Upper lobe of right lung (tissue), 1 donor: ENCODE measurements at regions not wholly inside any gene's neighbourhood (a gene's known extent, or its start where the extent isn't known, plus 50 kb on each side); places are given as distances from the start of the nearest gene placed in this dataset.

ENCODE experiments used
- ATAC-seq: fragments of 200-7000 bp; cut with Tn5 transposase; one replicate; pipeline ENCODE4 v1.9.1; 2020; ENCODE audit warnings: mild to moderate bottlenecking, moderate library complexity
- DNase-seq: peaks from one replicate; pipeline ENCODE4 v3.0.0-alpha.2; 2020
- H3K27ac ChIP-seq: fragments of 200-600 bp; one replicate; pipeline ENCODE4 v1.8.0; 2022
- H3K27me3 ChIP-seq: fragments of 200-600 bp; one replicate; pipeline ENCODE4 v1.8.0; 2022; ENCODE audit warnings: mild to moderate bottlenecking
- H3K36me3 ChIP-seq: fragments of 200-600 bp; one replicate; pipeline ENCODE4 v1.8.0; 2022
- H3K4me1 ChIP-seq: fragments of 200-600 bp; one replicate; pipeline ENCODE4 v1.8.0; 2022
- H3K4me3 ChIP-seq: fragments of 200-600 bp; one replicate; pipeline ENCODE4 v1.8.0; 2022; ENCODE audit warnings: mild to moderate bottlenecking
- H3K9me3 ChIP-seq: fragments of 200-600 bp; one replicate; pipeline ENCODE4 v1.8.0; 2022
- intact Hi-C: fragments of 100-400 bp; cut with DNase I; formaldehyde crosslinking; loops from one replicate; pipeline ENCODE4 v1.11.0; 2022
- TF ChIP-seq, protein P1 (sequence below): fragments of 200-600 bp; IDR thresholded peaks from one replicate; pipeline ENCODE4 v1.8.0; 2022; ENCODE audit warnings: antibody characterized with exemption
- donor health status: DM: no; HTN: yes; CAD: no; lungs with severe emphysema.

- no peak for ATAC-seq
- Histone ChIP-seq H3K36me3 (no peaks in the 10 kb centered on the region), H3K4me3 (no peak overlapping the region), H3K27me3 (no peaks in the 10 kb centered on the region), H3K9me3 (no peaks in the 10 kb centered on the region), H3K27ac (no peak overlapping the region), H3K4me1 (no peaks in the 10 kb centered on the region)
- intact Hi-C loops, result no loop called here
- TF ChIP-seq, protein P1, sequence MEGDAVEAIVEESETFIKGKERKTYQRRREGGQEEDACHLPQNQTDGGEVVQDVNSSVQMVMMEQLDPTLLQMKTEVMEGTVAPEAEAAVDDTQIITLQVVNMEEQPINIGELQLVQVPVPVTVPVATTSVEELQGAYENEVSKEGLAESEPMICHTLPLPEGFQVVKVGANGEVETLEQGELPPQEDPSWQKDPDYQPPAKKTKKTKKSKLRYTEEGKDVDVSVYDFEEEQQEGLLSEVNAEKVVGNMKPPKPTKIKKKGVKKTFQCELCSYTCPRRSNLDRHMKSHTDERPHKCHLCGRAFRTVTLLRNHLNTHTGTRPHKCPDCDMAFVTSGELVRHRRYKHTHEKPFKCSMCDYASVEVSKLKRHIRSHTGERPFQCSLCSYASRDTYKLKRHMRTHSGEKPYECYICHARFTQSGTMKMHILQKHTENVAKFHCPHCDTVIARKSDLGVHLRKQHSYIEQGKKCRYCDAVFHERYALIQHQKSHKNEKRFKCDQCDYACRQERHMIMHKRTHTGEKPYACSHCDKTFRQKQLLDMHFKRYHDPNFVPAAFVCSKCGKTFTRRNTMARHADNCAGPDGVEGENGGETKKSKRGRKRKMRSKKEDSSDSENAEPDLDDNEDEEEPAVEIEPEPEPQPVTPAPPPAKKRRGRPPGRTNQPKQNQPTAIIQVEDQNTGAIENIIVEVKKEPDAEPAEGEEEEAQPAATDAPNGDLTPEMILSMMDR, result no peak
- no peak for DNase-seq
Measured at GRCh38 chr18:76771192-76771799, 51.1 kb upstream of the ZNF236 start.

GRCh38 chr18:76767954-76768353 is 54.4 kb upstream of the ZNF236 start:
- H3K4me3 ChIP-seq, result no peak overlapping the region
- H3K27me3 ChIP-seq, result no peaks in the 10 kb centered on the region
- no peak for DNase-seq
- no peaks in the 10 kb centered on the region for H3K36me3 ChIP-seq
- ATAC-seq, result no peak
- no peaks in the 10 kb centered on the region for H3K9me3 ChIP-seq
- no peak overlapping the region for H3K27ac ChIP-seq
- no peaks in the 10 kb centered on the region for H3K4me1 ChIP-seq
- intact Hi-C loops, result no loop called here
- TF ChIP-seq, protein P1, result no peak

GRCh38 chr18:76766429-76766828 is 55.9 kb upstream of the ZNF236 start:
- Histone ChIP-seq H3K36me3 (no peaks in the 10 kb centered on the region), H3K27ac (no peak overlapping the region), H3K4me3 (no peak overlapping the region), H3K4me1 (no peaks in the 10 kb centered on the region), H3K27me3 (no peaks in the 10 kb centered on the region), H3K9me3 (no peaks in the 10 kb centered on the region)
- intact Hi-C loops, result no loop called here
- ATAC-seq, result no peak
- TF ChIP-seq, protein P1, result no peak
- DNase-seq, result no peak

DNA sequence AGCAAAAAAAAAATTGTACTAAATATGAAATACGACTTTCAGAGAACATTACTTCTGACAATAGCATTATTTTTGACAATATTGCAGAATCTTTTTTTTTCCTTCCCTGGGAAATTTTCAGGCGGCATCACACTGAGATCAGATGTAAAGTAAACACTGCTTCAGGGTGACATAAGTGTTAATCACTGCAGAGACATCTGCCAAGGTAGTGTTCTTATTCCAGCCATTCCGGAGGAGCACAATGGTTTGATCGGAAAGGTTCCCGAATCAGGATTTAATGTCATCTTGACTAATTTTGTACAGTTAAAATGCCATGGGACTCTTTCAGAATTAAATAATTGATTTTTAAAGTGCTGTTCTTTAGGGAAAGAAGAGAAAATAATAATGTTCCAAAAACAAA is 56.7 kb upstream of the ZNF236 start:
- ATAC-seq (no peak), DNase-seq (no peak)
- TF ChIP-seq, protein P1, result no peak
- intact Hi-C loops, result no loop called here
- H3K9me3 ChIP-seq, result no peaks in the 10 kb centered on the region
- no peaks in the 10 kb centered on the region for H3K4me1 ChIP-seq
- H3K4me3 ChIP-seq, result no peak overlapping the region
- no peaks in the 10 kb centered on the region for H3K27me3 ChIP-seq
- H3K36me3 ChIP-seq, result no peaks in the 10 kb centered on the region
- no peak overlapping the region for H3K27ac ChIP-seq

GRCh38 chr18:76764291-76764901 is 58.0 kb upstream of the ZNF236 start:
- intact Hi-C loops, result no loop called here
- ATAC-seq (no peak), DNase-seq (no peak)
- H3K4me3 ChIP-seq, result no peak overlapping the region
- TF ChIP-seq, protein P1, result no peak
- H3K4me1 ChIP-seq, result no peaks in the 10 kb centered on the region
- no peak overlapping the region for H3K27ac ChIP-seq
- H3K27me3 ChIP-seq, result no peaks in the 10 kb centered on the region
- H3K9me3 ChIP-seq, result no peaks in the 10 kb centered on the region
- no peaks in the 10 kb centered on the region for H3K36me3 ChIP-seq
